Sigmoid colon (tissue), 6 donors: ENCODE measurements at regions not wholly inside any gene's neighbourhood (a gene's known extent, or its start where the extent isn't known, plus 50 kb on each side); places are given as distances from the start of the nearest gene placed in this dataset.

Experiments used
- DNase-seq: peaks from one replicate; pipeline ENCODE4 v3.0.0-alpha.2; 2019
- H3K27ac ChIP-seq, 4 donors: fragments of 200-600 bp; sonication (generic); one replicate each; pipeline ENCODE4 v1.5.1; 2016 to 2019; ENCODE audit warnings: mild to moderate bottlenecking in 1 of 4
- H3K27me3 ChIP-seq, 3 donors: fragments of 200-600 bp; sonication (generic); one replicate each; pipeline ENCODE4 v1.5.1; 2019; ENCODE audit warnings: mild to moderate bottlenecking in 1 of 3
- H3K36me3 ChIP-seq, 4 donors: fragments of 200-600 bp; sonication (generic); one replicate each; pipeline ENCODE4 v1.5.1; 2016 to 2019
- H3K4me1 ChIP-seq, 4 donors: fragments of 200-600 bp; sonication (generic); one replicate each; pipeline ENCODE4 v1.5.1; 2017 to 2019
- H3K4me3 ChIP-seq, 4 donors: fragments of 200-600 bp; sonication (generic); one replicate each; pipeline ENCODE4 v1.5.1; 2017 to 2019; ENCODE audit warnings: mild to moderate bottlenecking in 2 of 4, moderate library complexity in 1 of 4
- H3K9me3 ChIP-seq, 4 donors: fragments of 200-600 bp in 3 of 4; sonication (generic) in 3 of 4; one replicate each; pipeline versions ENCODE4 v1.5.1 to v1.6.1; 2013 to 2019
- EP300 ChIP-seq, 4 donors: sonication (generic); formaldehyde crosslinking; IDR thresholded peaks; one replicate each; pipeline ENCODE4 v1.6.1; 2017; ENCODE audit warnings: antibody characterized with exemption in 4 of 4
- POLR2A ChIP-seq, 2 donors: fragments of 450-650 bp; IDR thresholded peaks; one replicate each; pipeline ENCODE4 v1.6.1; 2016; ENCODE audit warnings: antibody characterized with exemption in 2 of 2, mild to moderate bottlenecking in 2 of 2, moderate library complexity in 2 of 2
- POLR2AphosphoS5 ChIP-seq, 4 donors: sonication (generic); formaldehyde crosslinking; IDR thresholded peaks; one replicate each; pipeline ENCODE4 v1.6.1; 2017; ENCODE audit warnings: antibody characterized with exemption in 4 of 4
- WGBS, 2 donors: extraction: QIAGEN DNeasy Blood & Tissue Kit; methylation state at CpG; one replicate each; pipeline ENCODE4 v1.1.7; 2013; 5-methylcytosine and 5-hydroxymethylcytosine counted together
- intact Hi-C: fragments of 100-400 bp; cut with DNase I; formaldehyde crosslinking; loops from one replicate; pipeline ENCODE4 v1.15.1; 2023
- TF ChIP-seq, protein P1 (sequence below), 4 experiments: fragments of 450-650 bp in 3 of 4; fragments of 200-600 bp in 1 of 4; IDR thresholded peaks; one replicate each; pipeline ENCODE4 v1.5.1; 2016 to 2019; ENCODE audit warnings: antibody characterized with exemption in 4 of 4, mild to moderate bottlenecking in 3 of 4, moderate library complexity in 2 of 4
- donor health status: healthy with polysubstance abuse.
- donor health status: healthy.

- WGBS, 2 donors, result 70 to 71% methylated on average over 6 of the region's 6 CpGs
- Histone ChIP-seq H3K27ac (no peak overlapping the region), H3K27me3 (no peaks in the 10 kb centered on the region), H3K4me1 (no peaks in the 10 kb centered on the region), H3K4me3 (no peak overlapping the region), H3K9me3 (no peaks in the 10 kb centered on the region), H3K36me3 (no peaks in the 10 kb centered on the region)
- intact Hi-C loops, result no loop called here
- TF ChIP-seq, protein P1, sequence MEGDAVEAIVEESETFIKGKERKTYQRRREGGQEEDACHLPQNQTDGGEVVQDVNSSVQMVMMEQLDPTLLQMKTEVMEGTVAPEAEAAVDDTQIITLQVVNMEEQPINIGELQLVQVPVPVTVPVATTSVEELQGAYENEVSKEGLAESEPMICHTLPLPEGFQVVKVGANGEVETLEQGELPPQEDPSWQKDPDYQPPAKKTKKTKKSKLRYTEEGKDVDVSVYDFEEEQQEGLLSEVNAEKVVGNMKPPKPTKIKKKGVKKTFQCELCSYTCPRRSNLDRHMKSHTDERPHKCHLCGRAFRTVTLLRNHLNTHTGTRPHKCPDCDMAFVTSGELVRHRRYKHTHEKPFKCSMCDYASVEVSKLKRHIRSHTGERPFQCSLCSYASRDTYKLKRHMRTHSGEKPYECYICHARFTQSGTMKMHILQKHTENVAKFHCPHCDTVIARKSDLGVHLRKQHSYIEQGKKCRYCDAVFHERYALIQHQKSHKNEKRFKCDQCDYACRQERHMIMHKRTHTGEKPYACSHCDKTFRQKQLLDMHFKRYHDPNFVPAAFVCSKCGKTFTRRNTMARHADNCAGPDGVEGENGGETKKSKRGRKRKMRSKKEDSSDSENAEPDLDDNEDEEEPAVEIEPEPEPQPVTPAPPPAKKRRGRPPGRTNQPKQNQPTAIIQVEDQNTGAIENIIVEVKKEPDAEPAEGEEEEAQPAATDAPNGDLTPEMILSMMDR (IDR thresholded peaks at IDR 0.05), result no peak
- TF ChIP-seq POLR2AphosphoS5 (IDR thresholded peaks at IDR 0.05) (no peak), POLR2A (IDR thresholded peaks at IDR 0.05) (no peak), EP300 (IDR thresholded peaks at IDR 0.05) (no peak)
- DNase-seq, result no peak
Observed at GRCh38 chr6:8549074-8549790, 113.9 kb upstream of the SLC35B3 start.

- WGBS, 2 donors, result 85 to 86% methylated on average over 7 of the region's 7 CpGs
- DNase-seq, result no peak
Observed at GRCh38 chr6:8546496-8546895, 111.2 kb upstream of the SLC35B3 start.

GRCh38 chr6:8545336-8545735, 110.0 kb upstream of the SLC35B3 start:
- TF ChIP-seq POLR2A (IDR thresholded peaks at IDR 0.05) (no peak), EP300 (IDR thresholded peaks at IDR 0.05) (no peak), POLR2AphosphoS5 (IDR thresholded peaks at IDR 0.05) (no peak)
- TF ChIP-seq, protein P1 (IDR thresholded peaks at IDR 0.05), result no peak
- Histone ChIP-seq H3K4me1 (no peaks in the 10 kb centered on the region), H3K36me3 (no peaks in the 10 kb centered on the region), H3K9me3 (peaks cover 0 to 3% (median 1%) of the 10 kb centered on the region in 4 donors), H3K27me3 (no peaks in the 10 kb centered on the region), H3K4me3 (no peak overlapping the region), H3K27ac (no peak overlapping the region)
- WGBS, 2 donors, result 80 to 90% methylated on average over 1 of the region's 1 CpG
- intact Hi-C loops, result no loop called here
- no peak for DNase-seq

More at GRCh38 chr6:8546496-8546895, 111.2 kb upstream of the SLC35B3 start:
- Histone ChIP-seq H3K4me1 (no peaks in the 10 kb centered on the region), H3K36me3 (no peaks in the 10 kb centered on the region), H3K27me3 (no peaks in the 10 kb centered on the region), H3K9me3 (no peaks in the 10 kb centered on the region), H3K4me3 (no peak overlapping the region), H3K27ac (no peak overlapping the region)
- TF ChIP-seq, protein P1 (IDR thresholded peaks at IDR 0.05), result no peak
- no peak for TF ChIP-seq EP300 (IDR thresholded peaks at IDR 0.05)
- TF ChIP-seq POLR2A (IDR thresholded peaks at IDR 0.05), result no peak
- no peak for TF ChIP-seq POLR2AphosphoS5 (IDR thresholded peaks at IDR 0.05)
- intact Hi-C loops, result no loop called here

- Histone ChIP-seq H3K4me3 (no peak overlapping the region), H3K4me1 (no peaks in the 10 kb centered on the region), H3K9me3 (peaks cover 0 to 15% (median 6%) of the 10 kb centered on the region in 4 donors), H3K27me3 (no peaks in the 10 kb centered on the region), H3K27ac (no peak overlapping the region), H3K36me3 (no peaks in the 10 kb centered on the region)
- intact Hi-C loops, result no loop called here
- DNase-seq, result no peak
- WGBS, 2 donors, result 84 to 94% methylated on average over 4 of the region's 4 CpGs
- TF ChIP-seq POLR2A (IDR thresholded peaks at IDR 0.05), result no peak
- TF ChIP-seq, protein P1 (IDR thresholded peaks at IDR 0.05), result no peak
- no peak for TF ChIP-seq POLR2AphosphoS5 (IDR thresholded peaks at IDR 0.05)
- TF ChIP-seq EP300 (IDR thresholded peaks at IDR 0.05), result no peak
Observed at GRCh38 chr6:8543714-8544113, 108.4 kb upstream of the SLC35B3 start.

- Histone ChIP-seq H3K27me3 (no peaks in the 10 kb centered on the region), H3K4me1 (no peaks in the 10 kb centered on the region), H3K9me3 (peaks cover 0 to 15% (median 6%) of the 10 kb centered on the region in 4 donors), H3K27ac (no peak overlapping the region), H3K4me3 (no peak overlapping the region), H3K36me3 (no peaks in the 10 kb centered on the region)
- TF ChIP-seq EP300 (IDR thresholded peaks at IDR 0.05) (no peak), POLR2AphosphoS5 (IDR thresholded peaks at IDR 0.05) (no peak), POLR2A (IDR thresholded peaks at IDR 0.05) (no peak)
- TF ChIP-seq, protein P1 (IDR thresholded peaks at IDR 0.05), result no peak
- intact Hi-C loops, result no loop called here
- no peak for DNase-seq
Observed at GRCh38 chr6:8539453-8539852, 104.1 kb upstream of the SLC35B3 start.
